SIG-M5 (cell line): ENCODE measurements at regions not wholly inside any gene's neighbourhood (a gene's known extent, or its start where the extent isn't known, plus 50 kb on each side); places are given as distances from the start of the nearest gene placed in this dataset.

Experiments used
- DNase-seq: peaks from one replicate; lab custom pipeline; 2025; lab: John Stamatoyannopoulos, UW

DNA sequence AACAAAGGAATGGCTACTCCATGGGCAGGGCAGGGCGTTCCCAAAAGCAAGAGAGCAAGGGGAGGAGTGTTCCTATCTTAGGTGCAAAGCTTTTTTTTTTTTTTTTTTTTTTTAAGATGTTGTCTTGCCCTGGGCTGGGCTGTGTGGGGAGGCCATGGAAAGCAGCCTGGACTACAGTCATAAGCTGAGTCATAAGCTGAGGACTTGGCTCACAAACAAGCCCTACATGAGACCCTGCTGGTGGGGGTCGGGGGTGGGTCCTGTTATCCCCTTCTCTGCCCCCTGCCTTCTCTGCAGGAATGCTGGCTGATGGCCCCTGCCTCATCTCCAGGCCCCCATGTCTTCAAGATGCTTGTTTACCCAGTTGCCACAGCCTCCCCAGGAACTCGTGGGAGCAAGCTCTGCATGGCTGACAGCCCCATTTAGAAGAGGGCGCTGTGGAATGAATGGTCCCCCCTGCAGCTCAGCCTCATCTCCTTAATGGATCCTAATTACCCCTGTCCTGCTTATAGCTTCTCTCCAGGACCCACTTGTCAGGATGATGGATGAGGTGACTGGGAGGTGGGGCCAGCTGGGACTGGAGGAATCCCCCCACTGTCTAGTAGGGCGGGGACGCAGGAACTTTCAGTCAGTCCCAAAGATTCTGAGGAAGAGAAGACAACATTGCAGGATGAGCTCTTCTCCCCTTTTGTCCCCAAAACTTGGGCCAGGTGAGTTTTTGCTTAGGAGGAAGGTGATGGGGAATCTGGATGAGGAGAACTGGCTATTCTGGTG is 340.8 kb upstream of the PODXL start:
- no peak for DNase-seq

- DNase-seq = no peak
Measured at GRCh38 chr7:131896165-131896863, 339.9 kb upstream of the PODXL start.

- no peak for DNase-seq
Measured at GRCh38 chr7:131895541-131896164, 339.2 kb upstream of the PODXL start.

DNA sequence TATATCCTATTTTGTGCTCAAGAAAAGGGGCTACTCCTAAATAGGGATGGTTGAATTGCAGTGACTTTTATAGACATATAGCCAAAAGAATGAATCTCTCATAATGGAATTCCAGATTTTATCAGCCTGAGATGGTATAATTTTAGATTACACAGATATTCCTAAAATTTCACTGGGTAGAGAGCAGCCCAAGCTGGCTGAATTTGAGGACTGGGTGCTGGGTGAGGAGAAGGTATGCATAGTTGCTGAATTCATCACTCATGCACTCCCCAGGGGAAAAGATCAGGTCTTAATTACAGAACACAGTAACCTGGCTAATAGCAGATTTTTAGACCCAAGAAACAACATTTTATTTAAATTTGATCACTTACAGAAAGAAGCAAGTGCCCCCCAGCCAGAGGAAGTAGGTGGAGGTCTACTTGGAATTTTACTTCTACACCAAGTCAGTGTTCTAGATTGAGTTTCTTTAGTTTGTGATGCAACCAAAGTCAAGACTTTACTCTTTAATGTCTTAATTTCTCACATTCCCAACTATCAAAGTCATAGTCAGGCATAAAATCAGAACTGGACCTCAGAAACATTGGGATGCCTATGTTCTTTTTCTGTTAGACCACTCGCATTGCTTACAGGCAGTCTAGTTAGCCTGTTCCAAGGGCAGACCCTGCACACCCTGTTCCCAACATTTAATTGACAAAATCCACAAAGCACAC is 337.4 kb upstream of the PODXL start:
- no peak for DNase-seq

DNA sequence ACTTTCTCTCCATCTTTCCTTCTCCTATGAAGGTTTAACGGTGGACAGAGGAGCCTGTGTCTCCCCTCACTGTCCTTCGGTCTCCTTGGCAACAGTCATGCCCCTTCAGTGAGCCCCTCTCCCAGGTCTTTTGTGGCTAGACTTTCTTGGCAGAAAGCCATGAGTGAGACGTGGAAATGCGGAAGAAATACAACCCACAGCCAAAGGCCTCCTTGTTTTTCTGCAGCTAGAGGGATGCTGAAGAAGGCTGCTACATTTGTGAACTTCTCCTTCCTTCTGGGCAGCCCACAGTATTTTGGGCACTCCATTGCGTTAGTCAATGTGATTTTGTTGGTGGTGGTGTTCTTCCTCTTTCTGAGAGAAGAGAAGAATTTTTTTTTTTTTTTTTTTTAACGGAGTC is 333.7 kb upstream of the PODXL start:
- DNase-seq = no peak

DNA sequence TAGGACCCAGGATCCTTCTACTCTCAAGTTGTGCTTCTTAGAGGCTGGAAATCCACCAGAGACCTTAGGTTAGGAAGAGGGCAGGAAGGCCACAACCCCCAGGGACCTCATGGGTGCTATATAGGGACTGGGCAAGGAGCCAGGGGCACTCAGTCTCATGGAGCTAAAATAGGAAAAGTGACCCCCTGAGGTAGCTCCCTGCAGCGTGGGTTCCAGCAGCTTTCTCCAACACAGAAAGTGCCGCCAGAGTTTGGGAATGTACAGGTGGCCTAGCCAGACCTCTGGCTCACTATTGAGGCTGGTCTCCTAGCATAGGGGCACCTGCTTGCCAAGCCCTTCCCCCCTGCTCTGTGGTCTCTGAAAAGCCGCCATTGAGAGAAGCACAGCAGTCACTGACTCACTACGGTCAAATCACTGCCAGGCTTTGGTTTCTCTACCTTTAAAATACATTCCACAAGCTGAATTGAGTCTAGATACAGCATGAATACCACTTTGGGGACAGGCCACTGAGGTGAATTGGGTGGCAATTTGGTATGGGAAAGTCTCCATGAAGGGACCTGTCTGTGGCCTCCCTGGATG is 333.2 kb upstream of the PODXL start:
- DNase-seq = no peak

- DNase-seq = no peak
Measured at GRCh38 chr7:131883769-131884168, 327.3 kb upstream of the PODXL start.

GRCh38 chr7:131883196-131883595 is 326.8 kb upstream of the PODXL start:
- DNase-seq = no peak

GRCh38 chr7:131882321-131882720 is 325.9 kb upstream of the PODXL start:
- DNase-seq = no peak

GRCh38 chr7:131880078-131880477 is 323.6 kb upstream of the PODXL start:
- no peak for DNase-seq

DNA sequence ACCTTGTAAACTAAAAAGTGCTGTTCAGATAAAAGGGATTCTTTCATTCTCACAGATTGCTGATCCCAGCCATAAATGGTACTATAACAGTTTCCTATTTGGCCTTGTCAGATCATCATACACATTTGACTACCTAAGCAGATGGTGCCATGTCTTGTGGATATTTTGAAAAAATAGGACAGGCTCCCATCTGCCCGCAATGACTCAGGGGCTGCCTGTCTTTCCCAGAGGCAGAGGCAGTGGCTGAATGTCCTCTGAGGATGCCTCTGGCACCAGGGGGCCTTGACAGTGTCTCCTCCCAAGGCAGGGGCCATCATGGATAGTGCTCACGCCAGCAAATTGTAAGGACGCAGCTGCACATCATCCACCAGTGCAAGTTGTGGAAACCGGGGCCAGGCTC is 323.0 kb upstream of the PODXL start:
- DNase-seq = no peak

GRCh38 chr7:131878777-131879176 is 322.3 kb upstream of the PODXL start:
- DNase-seq = no peak

GRCh38 chr7:131873581-131873980 is 317.2 kb upstream of the PODXL start:
- DNase-seq = no peak

- DNase-seq = no peak
Measured at GRCh38 chr7:131869986-131870385, 313.6 kb upstream of the PODXL start.

DNA sequence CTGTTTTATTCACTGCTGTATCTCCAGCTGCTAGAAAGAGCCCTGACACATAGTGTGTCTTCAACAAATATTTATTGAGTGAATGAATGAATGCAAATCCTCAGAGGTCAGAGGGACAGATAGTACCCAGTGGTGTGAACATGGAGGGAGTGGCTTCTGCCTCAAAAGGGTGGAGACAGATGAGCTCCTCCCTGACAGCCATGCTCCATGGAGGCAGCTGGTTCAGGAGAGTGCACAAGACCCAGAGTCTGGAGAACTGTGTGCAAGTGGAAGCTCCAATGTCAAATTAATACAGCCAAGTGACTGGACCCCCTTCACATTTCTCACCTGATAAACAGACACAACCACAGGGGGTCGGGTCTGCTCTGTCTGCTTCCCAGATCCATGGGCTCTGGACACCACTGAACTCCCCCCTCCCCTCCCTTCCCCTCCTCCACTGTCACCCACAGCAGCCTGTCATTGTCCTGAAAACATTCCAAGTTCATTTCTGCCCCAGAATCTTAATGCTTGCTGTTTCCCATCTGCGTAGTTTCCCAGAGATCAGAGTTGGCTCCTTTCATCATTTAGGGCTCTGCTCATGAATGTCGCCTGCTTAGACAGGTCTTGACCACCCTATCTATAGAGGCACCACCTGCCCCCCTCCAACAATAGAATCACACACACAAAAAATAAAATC is 312.9 kb upstream of the PODXL start:
- DNase-seq = no peak

DNA sequence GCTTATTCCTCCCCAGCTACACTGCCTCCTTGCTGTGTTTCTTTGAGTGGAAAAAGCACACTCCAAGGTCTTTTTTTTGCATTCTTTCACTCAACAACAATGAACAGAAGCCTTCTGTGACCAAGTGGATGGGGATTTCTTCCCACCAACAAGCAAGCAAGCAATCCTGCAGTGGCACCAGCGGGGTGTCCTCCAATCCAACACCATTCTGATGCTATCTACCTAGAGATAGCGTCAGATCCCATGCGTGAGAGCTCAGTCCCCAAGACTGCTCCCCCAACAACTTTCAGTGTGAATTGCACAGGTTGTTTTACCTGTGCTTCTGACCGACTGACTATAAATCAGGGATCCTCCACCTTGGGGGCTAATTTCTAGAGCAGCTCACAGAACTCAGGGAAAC is 311.0 kb upstream of the PODXL start:
- DNase-seq = no peak

DNA sequence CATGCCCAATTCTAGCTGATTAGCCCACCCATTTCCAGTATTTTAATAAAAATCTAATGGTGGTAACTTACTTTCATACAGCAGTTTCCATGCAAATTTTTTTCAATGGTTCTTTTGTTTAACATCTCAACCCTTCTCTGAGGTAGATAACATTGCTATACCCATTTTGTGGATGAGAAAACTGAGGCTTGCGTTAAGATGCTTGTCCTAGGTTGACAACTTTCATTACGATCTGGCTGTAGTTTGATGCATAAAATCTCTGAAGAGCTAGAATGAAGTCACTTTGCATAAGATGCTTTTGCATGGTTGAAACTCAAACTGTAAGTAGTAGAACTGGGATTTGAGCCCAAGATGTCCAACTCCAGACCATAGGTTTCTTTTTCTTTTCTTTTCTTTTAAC is 309.5 kb upstream of the PODXL start:
- no peak for DNase-seq

GRCh38 chr7:131861620-131862346 is 305.4 kb upstream of the PODXL start:
- no peak for DNase-seq

- DNase-seq = no peak
Measured at GRCh38 chr7:131859147-131859821, 302.9 kb upstream of the PODXL start.

DNA sequence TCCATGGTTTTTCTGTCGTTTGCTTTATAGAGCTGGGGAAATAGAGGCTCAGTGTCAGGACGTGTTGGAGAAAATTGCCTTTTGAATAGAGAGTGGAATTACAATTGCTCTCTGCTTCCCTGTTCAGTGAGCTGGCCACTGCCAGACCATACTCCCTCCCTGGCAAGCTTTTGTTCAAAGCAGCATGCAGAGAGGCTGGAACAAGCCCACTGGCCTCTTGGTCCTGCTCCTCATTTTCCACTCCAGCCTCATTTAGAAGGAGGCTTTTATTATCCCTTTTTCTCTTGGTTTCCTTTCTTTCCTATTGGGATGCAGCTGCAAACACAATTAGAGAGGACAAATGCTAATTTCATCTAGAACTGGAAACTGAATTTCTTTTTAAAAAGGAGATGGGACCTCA is 302.2 kb upstream of the PODXL start:
- no peak for DNase-seq
